ENCODE measurements at regions not wholly inside any gene's neighbourhood (a gene's known extent, or its start where the extent isn't known, plus 50 kb on each side); places are given as distances from the start of the nearest gene placed in this dataset.

DNA sequence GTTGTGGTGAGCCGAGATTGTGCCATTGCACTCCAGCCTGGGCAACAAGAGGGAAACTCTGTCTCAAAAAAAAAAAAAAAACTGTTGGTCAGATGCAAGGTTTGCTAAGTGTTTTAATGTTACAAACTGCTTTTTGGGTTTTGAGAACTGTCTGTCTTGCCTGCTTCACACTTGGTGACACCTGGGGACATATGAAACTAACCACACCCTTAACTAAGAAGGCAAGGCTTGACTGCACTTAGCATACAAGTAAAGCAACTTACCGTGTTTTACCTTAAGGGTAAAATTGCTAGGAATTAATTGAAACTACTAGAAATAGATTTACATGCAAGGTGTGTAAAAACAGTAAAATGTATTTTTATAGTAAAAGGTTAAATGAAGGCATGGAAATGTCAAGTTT, 180.4 kb downstream of the OR13H1 start:
- peaks cover 2% of the 10 kb centered on the region for H3K9me3 Mint-ChIP-seq (ENCODE audit: unreplicated experiment)

DNA sequence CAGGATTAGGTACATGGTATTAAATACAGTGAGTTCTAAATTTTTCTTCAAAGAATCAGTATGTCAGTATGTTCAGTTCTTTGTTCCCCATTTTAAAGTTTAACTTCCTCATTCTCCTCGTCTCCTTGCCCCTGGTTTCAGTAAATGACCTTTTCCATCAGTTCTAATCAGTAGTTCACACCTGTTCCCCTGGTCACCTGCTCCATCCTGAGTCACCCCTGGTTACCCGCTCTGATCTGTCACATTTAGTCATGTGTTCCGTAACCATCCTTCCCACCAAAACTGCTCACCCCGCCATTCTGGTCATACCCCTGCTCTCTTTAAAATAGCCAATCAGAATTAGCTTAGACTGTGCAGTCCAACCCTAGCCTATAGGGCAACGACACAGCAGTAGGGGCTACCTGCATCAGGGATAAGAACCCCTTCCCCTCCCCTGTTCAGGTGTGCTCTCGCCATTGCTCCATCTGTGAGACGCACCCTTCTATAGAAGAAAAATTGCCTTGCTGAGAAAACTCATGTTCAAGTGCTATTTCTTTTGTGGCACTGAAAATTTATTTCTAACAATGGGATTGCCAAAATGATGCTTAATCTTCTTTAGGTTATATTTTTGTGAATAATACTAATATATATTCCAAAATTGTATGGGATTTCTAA, 181.3 kb downstream of the OR13H1 start:
- no peak for DNase-seq
- no peak overlapping the region for H3K27ac Mint-ChIP-seq (ENCODE audit: unreplicated experiment)
- TF ChIP-seq, protein P1, sequence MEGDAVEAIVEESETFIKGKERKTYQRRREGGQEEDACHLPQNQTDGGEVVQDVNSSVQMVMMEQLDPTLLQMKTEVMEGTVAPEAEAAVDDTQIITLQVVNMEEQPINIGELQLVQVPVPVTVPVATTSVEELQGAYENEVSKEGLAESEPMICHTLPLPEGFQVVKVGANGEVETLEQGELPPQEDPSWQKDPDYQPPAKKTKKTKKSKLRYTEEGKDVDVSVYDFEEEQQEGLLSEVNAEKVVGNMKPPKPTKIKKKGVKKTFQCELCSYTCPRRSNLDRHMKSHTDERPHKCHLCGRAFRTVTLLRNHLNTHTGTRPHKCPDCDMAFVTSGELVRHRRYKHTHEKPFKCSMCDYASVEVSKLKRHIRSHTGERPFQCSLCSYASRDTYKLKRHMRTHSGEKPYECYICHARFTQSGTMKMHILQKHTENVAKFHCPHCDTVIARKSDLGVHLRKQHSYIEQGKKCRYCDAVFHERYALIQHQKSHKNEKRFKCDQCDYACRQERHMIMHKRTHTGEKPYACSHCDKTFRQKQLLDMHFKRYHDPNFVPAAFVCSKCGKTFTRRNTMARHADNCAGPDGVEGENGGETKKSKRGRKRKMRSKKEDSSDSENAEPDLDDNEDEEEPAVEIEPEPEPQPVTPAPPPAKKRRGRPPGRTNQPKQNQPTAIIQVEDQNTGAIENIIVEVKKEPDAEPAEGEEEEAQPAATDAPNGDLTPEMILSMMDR (IDR thresholded peaks at IDR 0.05; ENCODE audit: partially characterized antibody, unreplicated experiment) = no peak
- H3K27me3 Mint-ChIP-seq (ENCODE audit: unreplicated experiment) = peaks cover 2% of the 10 kb centered on the region
- no peak overlapping the region for H3K4me3 Mint-ChIP-seq (ENCODE audit: unreplicated experiment)
- H3K9me3 Mint-ChIP-seq (ENCODE audit: unreplicated experiment) = peaks cover 2% of the 10 kb centered on the region
- peaks cover 11% of the 10 kb centered on the region for H3K36me3 Mint-ChIP-seq (ENCODE audit: unreplicated experiment)
- H3K4me1 Mint-ChIP-seq (ENCODE audit: low read depth, unreplicated experiment) = no peaks in the 10 kb centered on the region

More for the DNA sequence above, 180.4 kb downstream of the OR13H1 start:
- DNase-seq = no peak
- peaks cover 11% of the 10 kb centered on the region for H3K36me3 Mint-ChIP-seq (ENCODE audit: unreplicated experiment)
- peaks cover 2% of the 10 kb centered on the region for H3K27me3 Mint-ChIP-seq (ENCODE audit: unreplicated experiment)
- H3K27ac Mint-ChIP-seq (ENCODE audit: unreplicated experiment) = no peak overlapping the region
- no peaks in the 10 kb centered on the region for H3K4me1 Mint-ChIP-seq (ENCODE audit: low read depth, unreplicated experiment)
- TF ChIP-seq, protein P1 (IDR thresholded peaks at IDR 0.05; ENCODE audit: partially characterized antibody, unreplicated experiment) = no peak
- no peak overlapping the region for H3K4me3 Mint-ChIP-seq (ENCODE audit: unreplicated experiment)

DNA sequence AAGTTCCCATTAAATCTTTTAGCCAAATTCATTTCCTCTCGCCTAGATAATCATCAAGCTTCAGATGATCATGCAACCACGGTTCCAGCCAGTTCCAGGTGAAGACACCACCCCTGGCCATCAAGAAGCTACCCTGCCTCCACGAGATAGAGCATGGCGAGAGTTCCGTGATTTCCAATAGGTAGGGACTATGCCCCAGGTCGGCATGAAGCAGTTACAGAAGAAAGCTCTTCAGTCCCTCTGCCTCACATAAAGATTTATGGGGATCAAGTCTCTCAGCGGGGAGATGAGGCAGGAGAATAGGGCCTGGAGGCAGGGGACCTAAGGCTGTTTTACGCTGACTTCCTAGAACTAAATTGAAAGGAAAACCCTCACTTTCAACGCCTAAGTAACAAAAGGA, 183.9 kb downstream of the OR13H1 start:
- Mint-ChIP-seq H3K9me3 (ENCODE audit: unreplicated experiment) (peaks cover 2% of the 10 kb centered on the region), H3K36me3 (ENCODE audit: unreplicated experiment) (peaks cover 5% of the 10 kb centered on the region), H3K4me1 (ENCODE audit: low read depth, unreplicated experiment) (no peaks in the 10 kb centered on the region), H3K27ac (ENCODE audit: unreplicated experiment) (no peak overlapping the region), H3K27me3 (ENCODE audit: unreplicated experiment) (no peaks in the 10 kb centered on the region), H3K4me3 (ENCODE audit: unreplicated experiment) (no peak overlapping the region)
- TF ChIP-seq, protein P1 (IDR thresholded peaks at IDR 0.05; ENCODE audit: partially characterized antibody, unreplicated experiment) = no peak
- DNase-seq = no peak

DNA sequence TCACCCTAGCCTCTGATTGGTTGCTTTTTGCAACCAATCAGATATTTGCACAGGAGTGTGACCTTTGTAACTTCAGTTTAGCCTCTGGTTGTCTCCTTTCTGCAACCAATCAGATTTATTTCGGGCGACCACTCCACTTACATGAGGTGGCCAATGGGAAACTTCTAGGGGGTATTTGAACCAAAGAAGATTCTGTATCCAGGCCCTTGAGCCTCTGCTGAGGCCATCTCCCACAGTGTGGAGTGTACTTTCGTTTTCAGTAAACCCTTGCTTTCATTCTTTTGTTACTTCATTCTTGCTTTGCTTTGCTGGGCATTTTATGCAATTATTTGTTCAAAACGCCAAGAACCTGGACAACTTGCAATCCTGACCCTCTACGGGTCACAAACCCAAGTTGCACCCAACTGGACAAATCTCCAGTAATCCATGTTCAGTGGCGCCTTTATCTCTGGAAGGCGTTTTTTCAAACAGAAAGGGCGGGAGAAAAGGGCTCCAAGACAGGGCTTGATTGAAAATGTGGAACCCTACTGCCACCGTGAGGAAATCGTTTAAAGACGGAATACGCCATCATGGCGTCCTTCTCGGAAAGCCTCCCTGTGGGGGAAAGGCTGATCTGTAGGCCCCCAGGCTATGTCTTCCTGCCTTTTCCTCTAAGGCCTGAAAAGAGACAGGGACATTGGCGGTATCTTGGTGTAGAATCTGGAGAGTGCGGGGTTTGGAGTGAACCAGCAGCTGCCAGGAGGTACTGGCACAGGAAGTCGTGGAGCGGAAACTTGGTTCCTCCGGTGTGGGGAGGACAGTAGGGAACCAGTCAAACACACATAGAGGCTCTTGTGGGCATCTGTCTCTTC, 184.6 kb downstream of the OR13H1 start:
- Mint-ChIP-seq H3K4me3 (ENCODE audit: unreplicated experiment) (no peak overlapping the region), H3K4me1 (ENCODE audit: low read depth, unreplicated experiment) (no peaks in the 10 kb centered on the region), H3K27me3 (ENCODE audit: unreplicated experiment) (no peaks in the 10 kb centered on the region), H3K9me3 (ENCODE audit: unreplicated experiment) (peaks cover 2% of the 10 kb centered on the region), H3K36me3 (ENCODE audit: unreplicated experiment) (peaks cover 5% of the 10 kb centered on the region), H3K27ac (ENCODE audit: unreplicated experiment) (no peak overlapping the region)
- DNase-seq = no peak
- TF ChIP-seq, protein P1 (IDR thresholded peaks at IDR 0.05; ENCODE audit: partially characterized antibody, unreplicated experiment) = no peak

DNA sequence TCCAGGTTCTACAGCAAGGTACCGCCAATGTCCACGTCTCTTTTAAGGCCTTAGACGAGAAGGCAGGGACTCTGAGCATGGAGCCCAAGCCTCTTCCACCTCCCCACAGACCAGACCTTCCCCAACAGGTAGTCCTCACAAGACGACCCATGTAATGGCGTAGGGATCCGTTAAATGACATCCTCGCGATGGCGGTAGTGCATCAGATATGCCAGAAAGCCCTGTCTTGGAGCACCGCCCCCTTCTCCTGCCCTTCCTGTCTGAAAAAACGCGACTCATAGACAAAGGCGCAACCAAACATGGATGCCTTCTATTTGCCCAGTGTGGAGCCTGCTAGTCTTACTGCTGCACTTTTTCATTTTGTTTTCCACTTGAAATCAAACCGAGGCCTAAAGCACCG, 185.4 kb downstream of the OR13H1 start:
- TF ChIP-seq, protein P1 (IDR thresholded peaks at IDR 0.05; ENCODE audit: partially characterized antibody, unreplicated experiment) = no peak
- H3K9me3 Mint-ChIP-seq (ENCODE audit: unreplicated experiment) = peaks cover 2% of the 10 kb centered on the region
- no peak overlapping the region for H3K27ac Mint-ChIP-seq (ENCODE audit: unreplicated experiment)
- no peaks in the 10 kb centered on the region for H3K4me1 Mint-ChIP-seq (ENCODE audit: low read depth, unreplicated experiment)
- no peak for DNase-seq
- no peak overlapping the region for H3K4me3 Mint-ChIP-seq (ENCODE audit: unreplicated experiment)
- no peaks in the 10 kb centered on the region for H3K27me3 Mint-ChIP-seq (ENCODE audit: unreplicated experiment)
- H3K36me3 Mint-ChIP-seq (ENCODE audit: unreplicated experiment) = peaks cover 5% of the 10 kb centered on the region
